Adrenal gland (tissue), 5 donors: ENCODE measurements at regions not wholly inside any gene's neighbourhood (a gene's known extent, or its start where the extent isn't known, plus 50 kb on each side); places are given as distances from the start of the nearest gene placed in this dataset.

ENCODE experiments used
- CTCF ChIP-seq, 6 experiments: fragments of 450-650 bp in 4 of 6; fragments of 200-600 bp in 2 of 6; sonication (generic) in 1 of 6; IDR thresholded peaks; 1 replicate in 5 of 6; 2 replicates in 1 of 6; pipeline versions ENCODE4 v1.5.1 to v1.8.0; 2016 to 2021; ENCODE audit warnings: antibody characterized with exemption in 6 of 6, mild to moderate bottlenecking in 2 of 6, moderate library complexity in 1 of 6
- POLR2A ChIP-seq, 2 donors: fragments of 450-650 bp; IDR thresholded peaks; one replicate each; pipeline ENCODE4 v1.6.1; 2017; ENCODE audit warnings: antibody characterized with exemption in 2 of 2, mild to moderate bottlenecking in 2 of 2, moderate library complexity in 1 of 2
- donor health status: DM: no; HTN: no; CAD: no.

DNA sequence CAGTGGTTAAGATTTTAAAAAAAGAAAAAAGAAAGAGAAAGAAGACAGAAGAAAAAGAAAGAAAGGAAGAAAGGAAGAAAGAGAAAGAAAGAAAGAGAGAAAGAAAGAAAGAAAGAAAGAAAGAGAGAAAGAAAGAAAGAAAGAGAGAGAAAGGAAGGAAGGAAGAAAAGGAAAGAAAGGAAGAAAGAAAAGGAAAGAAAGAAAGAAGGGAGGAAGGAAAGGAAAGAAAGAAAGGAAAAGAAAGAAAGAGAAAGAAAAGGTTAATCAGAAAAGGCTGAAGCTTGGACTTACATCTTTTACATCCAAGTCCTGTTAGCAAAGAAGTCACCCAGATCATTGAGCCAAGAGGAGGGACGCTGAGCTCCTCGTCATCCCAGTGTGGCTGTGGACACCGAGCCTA lies 70.0 kb downstream of the IRX2 start:
- no peak for TF ChIP-seq CTCF (IDR thresholded peaks at IDR 0.05)
- TF ChIP-seq POLR2A (IDR thresholded peaks at IDR 0.05): no peak
